Kidney capillary endothelial cell (primary cell): ENCODE measurements at regions not wholly inside any gene's neighbourhood (a gene's known extent, or its start where the extent isn't known, plus 50 kb on each side); places are given as distances from the start of the nearest gene placed in this dataset.
A peak's percentile ranks its signal among the peaks of the same experiment; 100 is the strongest.

Experiments
- DNase-seq: peaks from one replicate; pipeline ENCODE4 v3.0.0-alpha.2; 2018; ENCODE audit warnings: low spot score

DNA sequence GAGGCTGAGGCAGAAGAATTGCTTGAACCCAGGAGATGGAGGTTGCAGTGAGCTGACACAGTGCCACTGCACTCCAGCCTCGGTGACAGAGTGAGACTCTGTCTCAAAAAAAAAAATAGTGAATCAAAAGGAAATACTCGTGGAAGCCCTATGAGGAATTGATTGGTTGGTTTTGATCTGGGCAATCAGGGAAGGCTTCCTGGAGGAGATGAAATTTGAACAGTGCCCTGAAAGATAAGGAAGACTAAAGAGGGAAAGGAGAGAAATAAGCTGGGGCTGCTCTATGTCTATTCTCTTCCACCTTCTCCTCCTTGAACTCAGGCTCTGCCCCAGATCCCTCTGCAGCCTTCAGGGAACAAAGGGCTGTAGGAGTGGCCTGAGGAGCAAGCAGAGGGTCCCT lies 54.1 kb downstream of the IRF2BPL start:
- no peak for DNase-seq

DNA sequence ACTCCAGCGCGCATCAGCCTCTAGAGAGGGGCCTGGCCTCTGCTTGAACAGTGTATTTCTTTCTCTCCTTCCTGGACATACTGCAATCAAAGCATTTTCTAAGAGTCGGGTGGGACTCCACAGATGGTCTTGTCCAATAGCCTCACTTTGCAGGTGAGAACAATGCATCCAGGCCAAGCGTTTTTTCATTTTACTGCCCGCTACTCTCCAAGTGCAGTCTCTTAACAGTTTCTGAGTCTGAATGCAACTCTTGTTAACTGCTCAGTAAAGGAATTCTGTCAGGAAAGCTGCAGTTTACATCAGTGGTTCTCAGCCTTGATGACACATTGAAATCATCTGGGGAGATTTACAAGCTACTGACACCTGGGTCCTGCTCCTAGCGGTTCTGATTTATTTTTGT lies 57.0 kb downstream of the IRF2BPL start:
- DNase-seq = no peak

- DNase-seq = no peak
These were observed 59.9 kb downstream of the IRF2BPL start for GRCh38 chr14:76968621-76969063.

- DNase-seq = no peak
These were observed 60.7 kb downstream of the IRF2BPL start for GRCh38 chr14:76967788-76968187.

GRCh38 chr14:76965232-76965631 lies 63.3 kb downstream of the IRF2BPL start:
- DNase-seq = no peak

- DNase-seq = no peak
These were observed 63.8 kb downstream of the IRF2BPL start for GRCh38 chr14:76964695-76965094.

DNA sequence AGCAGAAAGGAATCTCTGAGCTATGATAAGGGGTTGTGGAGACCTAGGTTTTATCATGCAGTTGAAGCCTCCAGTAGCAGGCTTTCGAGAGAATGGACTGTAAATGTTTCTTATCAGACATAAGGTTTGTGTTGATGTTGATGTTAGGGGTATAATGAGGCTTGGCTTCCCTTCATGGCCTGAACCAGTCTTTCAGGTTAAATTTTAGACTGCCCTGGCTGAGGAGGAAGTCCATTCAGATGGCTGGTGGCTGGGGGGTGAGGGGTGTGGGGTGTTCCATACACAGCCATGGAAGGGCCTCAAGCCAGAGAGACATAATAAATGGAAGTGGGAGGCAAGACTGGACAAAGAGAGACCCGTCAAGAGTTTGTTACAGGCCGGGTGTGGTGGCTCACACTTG lies 65.1 kb downstream of the IRF2BPL start:
- DNase-seq = no peak

GRCh38 chr14:76962303-76962660 lies 66.2 kb downstream of the IRF2BPL start:
- no peak for DNase-seq

GRCh38 chr14:76961631-76962302 lies 66.7 kb downstream of the IRF2BPL start:
- DNase-seq = peak; percentile 70

DNA sequence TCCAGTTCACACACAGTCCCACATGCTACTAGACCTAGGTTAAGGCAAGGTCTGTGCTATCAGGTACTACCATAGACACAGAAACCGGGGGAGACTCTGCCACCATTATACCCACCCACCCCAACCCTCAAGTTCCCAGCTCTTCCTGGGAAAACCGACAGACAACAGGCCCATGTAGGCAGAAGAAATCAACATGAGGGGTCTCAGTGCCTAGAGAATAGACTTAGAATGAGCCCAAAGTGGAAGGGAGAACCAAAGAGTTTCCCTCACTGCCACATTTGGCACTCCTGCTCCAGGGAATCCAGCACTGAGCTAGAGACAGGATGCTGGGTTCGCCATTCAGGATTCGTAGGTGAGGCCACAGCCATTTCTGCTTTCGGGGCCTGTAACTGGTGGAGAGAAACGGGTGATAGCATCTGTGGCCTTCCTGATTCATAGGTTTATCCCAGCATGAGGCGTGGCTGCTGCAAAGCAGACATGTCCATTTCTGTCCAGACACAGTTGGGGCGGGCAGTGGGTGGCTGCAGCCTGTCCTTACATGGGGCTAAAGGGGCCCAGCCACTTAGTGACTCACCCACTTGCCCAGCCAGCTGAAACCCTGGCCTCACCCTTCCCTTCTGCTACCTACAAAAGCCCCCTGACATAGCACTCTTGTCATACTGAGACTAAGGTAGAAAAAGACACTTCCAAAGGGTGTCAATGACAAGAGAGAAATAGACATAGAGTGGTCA lies 69.4 kb downstream of the IRF2BPL start:
- no peak for DNase-seq

DNA sequence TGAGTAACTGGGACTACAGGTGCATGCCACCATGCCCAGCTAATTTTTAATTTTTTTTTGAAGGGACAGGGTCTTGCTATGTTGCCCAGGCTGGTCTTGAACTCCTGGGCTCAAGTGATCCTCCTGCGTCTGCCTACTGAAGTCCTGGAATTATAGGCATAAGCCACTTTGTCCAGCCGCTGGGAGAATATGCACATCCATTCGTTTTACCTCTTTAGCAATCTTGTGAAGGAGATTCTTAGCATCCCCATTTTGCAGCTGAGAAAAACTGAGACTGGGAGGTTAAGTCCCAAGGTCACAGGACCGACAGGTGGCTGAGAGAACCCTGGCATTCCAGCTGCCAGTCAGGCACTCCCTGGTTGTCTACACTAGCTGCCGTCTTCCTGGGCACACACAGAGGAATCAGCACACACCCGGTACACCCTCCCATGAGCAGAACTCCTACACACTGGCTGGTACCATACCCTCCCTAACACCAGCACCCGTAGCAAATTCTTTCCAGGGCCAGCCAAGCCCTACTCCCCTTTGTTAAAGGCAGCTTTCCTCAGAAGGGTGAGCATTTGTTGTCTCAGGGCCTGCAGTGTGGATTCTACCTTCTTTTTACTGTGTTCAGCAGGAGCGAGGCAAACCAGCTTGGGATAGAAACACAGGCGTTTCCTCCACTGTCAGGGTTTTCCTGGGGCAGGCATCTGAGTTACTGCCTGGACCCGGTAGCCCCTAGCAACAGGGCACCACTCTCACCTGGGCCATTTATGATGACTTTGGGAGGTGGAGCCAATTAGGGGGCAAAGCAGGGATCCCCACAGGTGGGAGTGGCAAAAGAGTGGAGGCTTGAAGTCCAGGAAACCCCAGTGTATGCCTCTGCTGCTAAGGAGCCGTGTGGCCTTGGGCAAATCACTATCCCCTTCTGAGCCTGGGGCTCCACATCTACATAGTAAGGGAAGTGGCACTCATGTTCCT lies 70.2 kb downstream of the IRF2BPL start:
- no peak for DNase-seq

- no peak for DNase-seq
These were observed 71.2 kb downstream of the IRF2BPL start for GRCh38 chr14:76957224-76957891.

GRCh38 chr14:76956316-76957090 lies 72.0 kb downstream of the IRF2BPL start:
- DNase-seq = peak; percentile 100

- peak; percentile 88 for DNase-seq
These were observed 72.8 kb downstream of the IRF2BPL start for GRCh38 chr14:76955575-76956315.

DNA sequence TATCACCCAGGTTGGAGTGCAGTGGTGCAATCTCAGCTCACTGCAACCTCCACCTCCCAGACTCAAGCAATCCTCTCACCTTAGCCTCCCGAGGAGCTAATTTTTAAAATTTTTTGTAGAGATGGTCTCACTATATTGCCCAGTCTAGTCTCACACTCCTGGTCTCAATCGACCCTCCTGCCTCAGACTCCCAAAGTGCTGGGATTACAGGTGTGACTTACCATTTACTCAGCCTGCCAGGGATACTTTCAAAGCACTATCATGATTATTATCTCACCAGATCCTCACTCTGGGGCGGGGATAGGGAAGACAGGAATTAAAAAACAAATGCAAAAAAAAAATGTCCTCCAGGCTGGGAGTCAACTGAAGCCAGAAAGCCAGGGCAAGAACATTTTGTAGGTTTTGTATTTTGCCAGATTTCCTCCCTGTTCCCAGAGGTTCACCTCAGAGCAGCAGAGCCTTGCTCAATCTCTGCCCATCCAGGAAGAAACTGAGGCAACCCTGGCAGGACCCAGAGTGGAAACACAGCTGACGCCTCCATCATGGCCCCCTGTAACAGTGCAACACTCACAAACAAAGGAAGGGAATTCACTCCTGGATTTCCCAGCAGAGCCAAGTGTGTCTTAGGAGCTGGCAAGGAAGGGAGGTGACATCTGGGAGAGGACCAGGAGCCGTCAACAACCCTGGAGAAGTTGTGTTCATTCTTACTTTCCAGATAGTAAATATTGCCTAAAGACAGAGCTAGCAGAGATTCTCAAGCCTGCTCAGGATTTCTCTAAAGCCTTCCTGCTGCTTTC lies 73.9 kb downstream of the IRF2BPL start:
- no peak for DNase-seq

GRCh38 chr14:76953311-76953945 lies 75.1 kb downstream of the IRF2BPL start:
- DNase-seq = no peak

DNA sequence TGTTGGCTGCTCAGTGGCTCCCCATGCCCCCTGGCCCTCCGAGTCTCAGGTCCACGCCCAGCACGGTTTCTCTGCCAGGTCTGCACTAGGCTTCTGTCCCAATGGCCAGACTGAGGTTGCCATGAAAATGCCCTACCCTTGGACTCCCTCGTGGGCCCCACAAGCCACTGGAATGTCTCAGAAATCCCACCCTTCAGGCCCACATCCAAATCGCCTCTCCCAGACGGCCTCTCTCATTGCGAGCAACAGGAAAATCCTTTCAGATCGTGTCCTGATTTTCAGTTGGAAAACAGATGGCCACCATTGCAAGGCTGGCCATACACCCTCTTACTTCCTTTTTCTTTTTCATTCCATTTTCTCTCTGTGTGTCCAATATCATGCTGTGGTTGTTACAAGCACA lies 77.3 kb downstream of the IRF2BPL start:
- DNase-seq = no peak

- no peak for DNase-seq
These were observed 78.2 kb downstream of the IRF2BPL start for GRCh38 chr14:76950055-76951020.
